Activated CD4-positive, alpha-beta T cell treated with anti-CD3 and anti-CD28 coated beads, Interleukin-2, amount 50 U/mL, for 16 hours (primary cell): ENCODE measurements at regions not wholly inside any gene's neighbourhood (a gene's known extent, or its start where the extent isn't known, plus 50 kb on each side); places are given as distances from the start of the nearest gene placed in this dataset.

Experiments
- DNase-seq: peaks from one replicate; pipeline ENCODE4 v3.0.0-alpha.2; 2020

- DNase-seq, result no peak
Measured at GRCh38 chr5:166963596-166963995, 1327.8 kb upstream of the WWC1 start.

- no peak for DNase-seq
Measured at GRCh38 chr5:166977911-166978422, 1313.5 kb upstream of the WWC1 start.

- no peak for DNase-seq
Measured at GRCh38 chr5:166979307-166979895, 1312.0 kb upstream of the WWC1 start.

- DNase-seq, result no peak
Measured at GRCh38 chr5:166980666-166981065, 1310.8 kb upstream of the WWC1 start.

- DNase-seq, result no peak
Measured at GRCh38 chr5:166982226-166982625, 1309.2 kb upstream of the WWC1 start.

- no peak for DNase-seq
Measured at GRCh38 chr5:166991601-166992000, 1299.8 kb upstream of the WWC1 start.

- DNase-seq, result no peak
Measured at GRCh38 chr5:166992108-166992507, 1299.3 kb upstream of the WWC1 start.

- DNase-seq, result no peak
Measured at GRCh38 chr5:166992874-166993722, 1298.3 kb upstream of the WWC1 start.

- DNase-seq, result no peak
Measured at GRCh38 chr5:166994226-166994625, 1297.2 kb upstream of the WWC1 start.

- no peak for DNase-seq
Measured at GRCh38 chr5:167001246-167001645, 1290.2 kb upstream of the WWC1 start.

- no peak for DNase-seq
Measured at GRCh38 chr5:167008705-167009104, 1282.7 kb upstream of the WWC1 start.

- DNase-seq, result no peak
Measured at GRCh38 chr5:167011196-167011595, 1280.2 kb upstream of the WWC1 start.

- DNase-seq, result no peak
Measured at GRCh38 chr5:167012123-167013034, 1279.1 kb upstream of the WWC1 start.

GRCh38 chr5:167014401-167015056, 1276.9 kb upstream of the WWC1 start:
- no peak for DNase-seq

GRCh38 chr5:167020418-167020817, 1271.0 kb upstream of the WWC1 start:
- no peak for DNase-seq

- DNase-seq, result no peak
Measured at GRCh38 chr5:167029488-167029887, 1262.0 kb upstream of the WWC1 start.

- DNase-seq, result no peak
Measured at GRCh38 chr5:167030500-167031120, 1260.8 kb upstream of the WWC1 start.

- no peak for DNase-seq
Measured at GRCh38 chr5:167036585-167036984, 1254.9 kb upstream of the WWC1 start.

GRCh38 chr5:167049043-167049663, 1242.3 kb upstream of the WWC1 start:
- DNase-seq, result peak; percentile 32

- DNase-seq, result no peak
Measured at GRCh38 chr5:167049771-167050567, 1241.5 kb upstream of the WWC1 start.
